ES-I3 (cell line): ENCODE measurements at regions not wholly inside any gene's neighbourhood (a gene's known extent, or its start where the extent isn't known, plus 50 kb on each side); places are given as distances from the start of the nearest gene placed in this dataset.
"Not testable (repeated sequence)": the region's sequence is repeated elsewhere in the genome, so short reads cannot be mapped to it uniquely, and the experiment has no call there.

Experiments used
- H3K36me3 ChIP-seq: 2 replicates; pipeline ENCODE4 v1.6.1; 2013; ENCODE audit warnings: mild to moderate bottlenecking, low read length, control low read depth, moderate library complexity; ENCODE audit not compliant: insufficient read depth
- H3K4me1 ChIP-seq: 2 replicates; pipeline ENCODE4 v1.6.1; 2013; ENCODE audit warnings: mild to moderate bottlenecking, control low read depth, low read length; ENCODE audit not compliant: insufficient read depth
- H3K9ac ChIP-seq: 2 replicates; pipeline ENCODE4 v1.6.1; 2013; ENCODE audit warnings: low read depth, mild to moderate bottlenecking, low read length, moderate library complexity
- H3K9me3 ChIP-seq: 2 replicates; pipeline ENCODE4 v1.6.1; 2013; ENCODE audit warnings: mild to moderate bottlenecking, low read length, moderate library complexity; ENCODE audit not compliant: control insufficient read depth, insufficient read depth

DNA sequence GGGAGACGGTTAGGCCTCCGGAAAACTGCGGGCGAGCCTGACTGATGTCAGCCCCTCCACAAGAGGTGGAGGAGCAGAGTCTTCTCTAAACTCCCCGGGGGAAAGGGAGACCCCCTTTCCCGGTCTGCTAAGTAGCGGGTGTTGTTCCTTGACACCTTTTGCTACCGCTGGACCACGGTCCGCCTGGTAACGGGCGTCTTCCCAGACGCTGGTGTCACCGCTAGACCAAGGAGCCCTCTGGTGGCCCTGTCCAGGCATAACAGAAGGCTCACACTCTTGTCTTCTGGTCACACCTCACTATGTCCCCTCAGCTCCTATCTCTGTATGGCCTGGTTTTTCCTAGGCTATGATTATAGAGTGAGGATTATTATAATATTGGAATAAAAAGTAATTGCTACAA lies 513.4 kb downstream of the AMY1C start:
- H3K9ac ChIP-seq, H3K36me3 ChIP-seq, H3K9me3 ChIP-seq, H3K4me1 ChIP-seq: not testable (repeated sequence)

GRCh38 chr1:104264521-104264920 lies 514.8 kb downstream of the AMY1C start:
- Histone ChIP-seq H3K4me1 (no peaks in the 10 kb centered on the region), H3K36me3 (no peaks in the 10 kb centered on the region; the same call in 1 of the 2 replicates), H3K9ac (no peak overlapping the region), H3K9me3 (no peaks in the 10 kb centered on the region)

GRCh38 chr1:104265163-104265562 lies 515.5 kb downstream of the AMY1C start:
- H3K9me3 ChIP-seq: no peaks in the 10 kb centered on the region
- no peak overlapping the region for H3K9ac ChIP-seq
- H3K36me3 ChIP-seq: no peaks in the 10 kb centered on the region; the same call in 1 of the 2 replicates
- H3K4me1 ChIP-seq: no peaks in the 10 kb centered on the region

DNA sequence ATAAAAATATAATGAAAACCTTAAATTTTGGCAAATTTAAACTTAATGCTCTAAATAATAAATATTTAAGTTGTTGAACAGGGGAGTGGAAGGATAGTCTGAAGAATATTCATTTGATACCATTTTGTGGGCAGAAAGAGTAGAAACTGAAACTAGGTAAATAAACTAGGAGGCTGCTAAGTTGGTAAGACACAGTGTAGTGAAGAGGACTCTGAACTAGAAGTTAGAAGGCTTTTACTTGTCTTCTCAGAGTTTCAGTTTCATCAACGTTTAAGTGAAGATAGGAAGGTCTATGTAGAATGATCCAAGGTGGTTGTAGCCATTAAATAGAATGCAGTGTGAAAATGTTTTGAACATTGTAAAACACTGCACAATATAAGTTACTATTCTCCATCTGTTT lies 516.9 kb downstream of the AMY1C start:
- no peaks in the 10 kb centered on the region for H3K9me3 ChIP-seq
- no peaks in the 10 kb centered on the region; the same call in 1 of the 2 replicates for H3K36me3 ChIP-seq
- no peak overlapping the region for H3K9ac ChIP-seq
- H3K4me1 ChIP-seq: no peaks in the 10 kb centered on the region

- not testable (repeated sequence) for H3K36me3 ChIP-seq, H3K9me3 ChIP-seq, H3K4me1 ChIP-seq, H3K9ac ChIP-seq
Observed at GRCh38 chr1:104288322-104288721, 538.6 kb downstream of the AMY1C start.

DNA sequence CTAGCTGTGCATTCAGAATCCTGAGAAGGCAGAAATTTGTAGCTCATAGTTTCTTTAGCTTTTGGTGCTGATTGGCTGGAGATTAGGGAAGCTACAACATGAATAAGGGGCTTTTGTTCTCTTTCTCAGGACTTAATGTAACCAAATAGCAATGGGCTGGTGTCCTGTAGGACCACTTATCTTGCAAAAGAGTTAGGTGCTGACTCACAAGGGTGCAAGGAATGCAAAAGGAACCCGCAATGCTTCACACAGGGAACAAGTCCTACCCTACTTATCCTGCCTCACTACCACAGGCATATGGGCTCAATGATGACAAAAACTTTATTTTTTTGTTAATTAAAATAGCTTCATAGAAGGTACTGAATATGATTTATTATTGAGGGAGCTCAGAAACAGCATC lies 541.5 kb downstream of the AMY1C start:
- Histone ChIP-seq H3K4me1 (peaks cover 9% of the 10 kb centered on the region; the same call in 1 of the 2 replicates), H3K9me3 (no peaks in the 10 kb centered on the region), H3K36me3 (no peaks in the 10 kb centered on the region), H3K9ac (no peak overlapping the region)

DNA sequence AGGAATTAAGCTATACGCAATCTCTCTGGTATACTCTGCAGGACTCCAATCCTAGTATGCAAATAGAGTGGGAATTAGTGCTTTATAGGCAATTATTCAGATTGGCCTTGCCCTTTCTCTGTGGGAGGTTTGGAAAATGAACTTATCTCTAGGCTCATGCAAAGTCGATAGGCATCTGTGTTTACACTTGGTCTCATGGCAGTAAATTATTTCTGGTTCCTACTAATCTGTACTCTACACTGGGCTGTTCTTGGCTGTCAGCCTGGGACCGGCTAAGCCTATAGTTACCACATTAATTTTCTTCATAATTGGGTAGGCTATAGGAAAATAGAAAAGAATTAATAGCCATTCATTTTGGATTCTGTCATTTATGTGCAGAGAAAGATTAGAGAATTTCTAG lies 544.6 kb downstream of the AMY1C start:
- Histone ChIP-seq H3K36me3 (no peaks in the 10 kb centered on the region), H3K9me3 (no peaks in the 10 kb centered on the region), H3K4me1 (peaks cover 9% of the 10 kb centered on the region; the same call in 1 of the 2 replicates), H3K9ac (no peak overlapping the region)

DNA sequence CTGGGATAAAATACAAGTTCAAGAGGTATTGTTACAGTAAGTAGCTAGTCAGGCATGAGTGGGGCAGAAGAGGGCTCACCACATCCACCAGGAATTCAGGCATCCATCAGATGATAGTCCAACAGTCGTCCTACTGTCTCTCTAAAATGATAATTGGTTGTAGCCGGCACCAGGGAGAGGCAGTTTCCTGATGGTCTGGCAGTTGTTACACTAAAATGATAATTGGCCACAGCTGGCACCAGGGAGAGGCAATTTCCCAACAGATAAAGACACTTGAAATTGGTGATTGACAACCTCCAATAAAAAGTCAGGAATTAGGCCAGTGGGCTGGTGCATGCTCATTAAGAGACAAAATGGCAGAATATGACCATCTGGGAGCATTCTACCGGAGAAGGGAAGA lies 545.8 kb downstream of the AMY1C start:
- Histone ChIP-seq H3K9ac (no peak overlapping the region), H3K4me1 (peaks cover 7% of the 10 kb centered on the region; the same call in 1 of the 2 replicates), H3K36me3 (no peaks in the 10 kb centered on the region), H3K9me3 (no peaks in the 10 kb centered on the region)

DNA sequence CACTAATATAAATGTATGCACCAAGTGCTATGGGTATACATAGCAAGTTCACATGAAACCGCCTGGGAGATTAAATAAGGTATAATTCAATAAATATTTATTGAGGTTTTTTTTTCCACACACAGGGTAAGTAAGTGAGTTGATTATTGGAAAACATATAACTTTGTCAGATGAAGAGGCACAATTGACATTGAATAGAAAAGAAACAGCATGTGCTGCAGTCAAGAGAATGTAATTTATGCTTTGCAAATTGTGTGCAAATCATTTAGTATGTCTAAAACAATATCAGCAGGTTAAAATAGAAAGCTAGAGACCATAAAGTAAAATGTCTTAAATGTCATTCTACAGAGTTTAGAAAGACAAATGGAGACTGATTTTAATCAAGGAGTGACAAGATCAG lies 560.0 kb downstream of the AMY1C start:
- Histone ChIP-seq H3K36me3 (no peaks in the 10 kb centered on the region), H3K4me1 (no peaks in the 10 kb centered on the region), H3K9ac (no peak overlapping the region), H3K9me3 (no peaks in the 10 kb centered on the region; the same call in 1 of the 2 replicates)

DNA sequence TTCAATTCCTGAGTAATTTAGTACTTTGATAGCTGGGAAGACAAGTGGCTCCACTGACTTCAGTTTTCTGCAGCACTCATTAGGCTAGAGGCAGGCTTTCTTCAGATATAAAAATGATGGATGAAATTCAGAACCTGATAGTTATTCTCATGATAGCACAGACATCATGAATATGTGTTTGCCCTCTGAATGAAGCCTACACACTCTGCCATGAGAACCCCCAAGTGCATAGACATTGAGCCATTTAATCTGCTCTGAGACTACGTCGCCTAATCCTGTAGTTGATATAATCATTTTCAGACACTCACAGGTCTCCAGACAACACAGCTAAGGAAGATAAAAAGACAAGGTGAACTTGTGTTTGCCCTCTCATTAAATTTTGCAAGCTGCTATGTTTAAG lies 566.1 kb downstream of the AMY1C start:
- H3K9me3 ChIP-seq: no peaks in the 10 kb centered on the region
- H3K36me3 ChIP-seq: no peaks in the 10 kb centered on the region
- H3K4me1 ChIP-seq: no peaks in the 10 kb centered on the region
- no peak overlapping the region for H3K9ac ChIP-seq

- no peaks in the 10 kb centered on the region for H3K4me1 ChIP-seq
- no peaks in the 10 kb centered on the region for H3K9me3 ChIP-seq
- no peak overlapping the region for H3K9ac ChIP-seq
Observed at GRCh38 chr1:104322131-104322530, 572.4 kb downstream of the AMY1C start.

GRCh38 chr1:104329278-104329677 lies 579.6 kb downstream of the AMY1C start:
- no peaks in the 10 kb centered on the region for H3K9me3 ChIP-seq
- H3K9ac ChIP-seq: no peak overlapping the region
- no peaks in the 10 kb centered on the region for H3K36me3 ChIP-seq
- H3K4me1 ChIP-seq: no peaks in the 10 kb centered on the region

More at GRCh38 chr1:104322131-104322530, 572.4 kb downstream of the AMY1C start:
- no peaks in the 10 kb centered on the region for H3K36me3 ChIP-seq

- Histone ChIP-seq H3K9me3 (no peaks in the 10 kb centered on the region), H3K9ac (no peak overlapping the region), H3K4me1 (no peaks in the 10 kb centered on the region), H3K36me3 (no peaks in the 10 kb centered on the region)
Observed at GRCh38 chr1:104331763-104332162, 582.1 kb downstream of the AMY1C start.

DNA sequence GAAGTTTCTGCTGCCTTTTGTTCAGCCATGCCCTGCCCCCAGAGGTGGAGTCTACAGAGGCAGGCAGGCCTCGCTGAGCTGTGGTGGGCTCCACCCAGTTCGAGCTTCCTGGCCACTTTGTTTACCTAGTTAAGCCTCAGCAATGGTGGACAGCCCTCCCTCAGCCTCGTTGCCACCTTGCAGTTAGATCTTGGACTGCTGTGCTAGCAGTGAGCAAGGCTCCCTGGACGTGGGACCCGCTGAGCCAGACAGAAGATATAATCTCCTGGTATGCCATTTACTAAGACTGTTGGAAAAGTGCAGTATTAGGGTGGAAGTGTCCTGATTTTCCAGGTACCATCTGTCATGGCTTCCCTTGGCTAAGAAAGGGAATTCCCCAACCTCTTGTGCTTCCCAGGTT lies 588.2 kb downstream of the AMY1C start:
- H3K9ac ChIP-seq, H3K9me3 ChIP-seq, H3K36me3 ChIP-seq, H3K4me1 ChIP-seq: not testable (repeated sequence)

GRCh38 chr1:104341944-104342343 lies 592.2 kb downstream of the AMY1C start:
- no peaks in the 10 kb centered on the region for H3K36me3 ChIP-seq
- no peaks in the 10 kb centered on the region; the same call in 1 of the 2 replicates for H3K9me3 ChIP-seq
- no peak overlapping the region for H3K9ac ChIP-seq
- no peaks in the 10 kb centered on the region for H3K4me1 ChIP-seq

DNA sequence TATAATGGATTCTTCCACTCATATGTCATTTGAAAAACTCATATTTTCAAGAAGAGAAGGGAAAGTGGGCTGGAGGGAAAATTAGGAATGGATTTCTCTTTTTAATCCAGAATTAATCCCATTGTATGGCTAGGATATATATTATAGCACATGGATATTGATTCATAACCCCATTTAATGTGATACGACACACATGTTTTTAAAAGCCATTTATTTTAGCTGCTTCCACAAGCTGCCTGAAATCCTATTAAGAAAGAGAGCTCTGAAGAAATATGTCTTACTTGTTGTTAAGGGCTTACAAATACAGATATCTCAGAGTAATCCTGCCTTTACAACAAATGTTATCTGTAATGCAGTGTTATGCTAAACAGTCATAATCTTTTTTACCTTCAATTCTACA lies 598.6 kb downstream of the AMY1C start:
- H3K9ac ChIP-seq: no peak overlapping the region
- no peaks in the 10 kb centered on the region for H3K36me3 ChIP-seq

More for the DNA sequence above, 598.6 kb downstream of the AMY1C start:
- Histone ChIP-seq H3K4me1 (no peaks in the 10 kb centered on the region), H3K9me3 (no peaks in the 10 kb centered on the region)
